ENCODE measurements at regions not wholly inside any gene's neighbourhood (a gene's known extent, or its start where the extent isn't known, plus 50 kb on each side); places are given as distances from the start of the nearest gene placed in this dataset.
"Not testable (repeated sequence)": the region's sequence is repeated elsewhere in the genome, so short reads cannot be mapped to it uniquely, and the experiment has no call there.

- Mint-ChIP-seq H3K4me1 (ENCODE audit: low read depth in 2 of 2) (no peaks in the 10 kb centered on the region), H3K4me3 (no peak overlapping the region)
These were observed 347.0 kb upstream of the CLINT1 start for GRCh38 chr5:158205992-158206391.

GRCh38 chr5:158203261-158203660, 344.3 kb upstream of the CLINT1 start:
- Mint-ChIP-seq H3K36me3 (ENCODE audit: insufficient read depth) (no peaks in the 10 kb centered on the region), H3K4me3 (no peak overlapping the region), H3K9me3 (no peaks in the 10 kb centered on the region), H3K27ac (no peak overlapping the region), H3K4me1 (ENCODE audit: low read depth in 2 of 2) (no peaks in the 10 kb centered on the region), H3K27me3 (peaks cover 0 to 50% of the 10 kb centered on the region in 2 donors)
- no peak for ATAC-seq (replicated peaks)
- no peak for DNase-seq

More at GRCh38 chr5:158205992-158206391, 347.0 kb upstream of the CLINT1 start:
- Mint-ChIP-seq H3K27ac (no peak overlapping the region), H3K9me3 (peaks cover 0 to 5% of the 10 kb centered on the region in 2 donors), H3K27me3 (peaks cover 0 to 44% of the 10 kb centered on the region in 2 donors), H3K36me3 (ENCODE audit: insufficient read depth) (no peaks in the 10 kb centered on the region)
- ATAC-seq (replicated peaks) (no peak), DNase-seq (no peak)

- H3K4me3 Mint-ChIP-seq: no peak overlapping the region
- H3K27ac Mint-ChIP-seq: no peak overlapping the region
- DNase-seq (no peak), ATAC-seq (replicated peaks) (no peak)
- H3K9me3 Mint-ChIP-seq: no peaks in the 10 kb centered on the region
- H3K27me3 Mint-ChIP-seq: peaks cover 0 to 52% of the 10 kb centered on the region in 2 donors
- peaks cover under 1% of the 10 kb centered on the region for H3K36me3 Mint-ChIP-seq (ENCODE audit: insufficient read depth)
- H3K4me1 Mint-ChIP-seq (ENCODE audit: low read depth in 2 of 2): no peaks in the 10 kb centered on the region
These were observed 343.9 kb upstream of the CLINT1 start for GRCh38 chr5:158202801-158203200.

- no peak overlapping the region for H3K4me3 Mint-ChIP-seq
- H3K27ac Mint-ChIP-seq: no peak overlapping the region
- DNase-seq: no peak
- no peak for ATAC-seq (replicated peaks)
- peaks cover 2% of the 10 kb centered on the region for H3K36me3 Mint-ChIP-seq (ENCODE audit: insufficient read depth)
- H3K9me3 Mint-ChIP-seq: no peaks in the 10 kb centered on the region
- peaks cover 0 to 58% of the 10 kb centered on the region in 2 donors for H3K27me3 Mint-ChIP-seq
- H3K4me1 Mint-ChIP-seq (ENCODE audit: low read depth in 2 of 2): no peaks in the 10 kb centered on the region
These were observed 341.7 kb upstream of the CLINT1 start for GRCh38 chr5:158200619-158201018.

GRCh38 chr5:158198636-158199035, 339.7 kb upstream of the CLINT1 start:
- Mint-ChIP-seq H3K4me3 (no peak overlapping the region), H3K36me3 (ENCODE audit: insufficient read depth) (peaks cover 2% of the 10 kb centered on the region), H3K27ac (no peak overlapping the region), H3K4me1 (ENCODE audit: low read depth in 2 of 2) (no peaks in the 10 kb centered on the region), H3K27me3 (peaks cover 5 to 59% of the 10 kb centered on the region in 2 donors), H3K9me3 (no peaks in the 10 kb centered on the region)
- no peak for ATAC-seq (replicated peaks)
- no peak for DNase-seq

- H3K27me3 Mint-ChIP-seq: peaks cover 5 to 42% of the 10 kb centered on the region in 2 donors
- peaks cover 2% of the 10 kb centered on the region for H3K36me3 Mint-ChIP-seq (ENCODE audit: insufficient read depth)
- DNase-seq (no peak), ATAC-seq (replicated peaks) (no peak)
- peaks cover 0 to 3% of the 10 kb centered on the region in 2 donors for H3K9me3 Mint-ChIP-seq
- no peak overlapping the region for H3K27ac Mint-ChIP-seq
- no peaks in the 10 kb centered on the region for H3K4me1 Mint-ChIP-seq (ENCODE audit: low read depth in 2 of 2)
- H3K4me3 Mint-ChIP-seq: no peak overlapping the region
These were observed 336.7 kb upstream of the CLINT1 start for GRCh38 chr5:158195416-158196210.

- Mint-ChIP-seq H3K9me3 (peaks cover 0 to 3% of the 10 kb centered on the region in 2 donors), H3K27ac (no peak overlapping the region), H3K4me1 (ENCODE audit: low read depth in 2 of 2) (no peaks in the 10 kb centered on the region), H3K4me3 (no peak overlapping the region), H3K27me3 (peaks cover 5 to 41% of the 10 kb centered on the region in 2 donors), H3K36me3 (ENCODE audit: insufficient read depth) (peaks cover 2% of the 10 kb centered on the region)
- ATAC-seq (replicated peaks) (no peak), DNase-seq (no peak)
These were observed 335.6 kb upstream of the CLINT1 start for GRCh38 chr5:158194561-158194976.

- peaks cover 5 to 32% of the 10 kb centered on the region in 2 donors for H3K27me3 Mint-ChIP-seq
- not testable (repeated sequence) for H3K36me3 Mint-ChIP-seq (ENCODE audit: insufficient read depth)
These were observed 334.4 kb upstream of the CLINT1 start for GRCh38 chr5:158193395-158193794.

GRCh38 chr5:158180407-158180806, 321.5 kb upstream of the CLINT1 start:
- no peak for ATAC-seq (replicated peaks)
- Mint-ChIP-seq H3K27ac (no peak overlapping the region), H3K4me1 (ENCODE audit: low read depth in 2 of 2) (no peaks in the 10 kb centered on the region), H3K9me3 (no peaks in the 10 kb centered on the region), H3K4me3 (no peak overlapping the region), H3K36me3 (ENCODE audit: insufficient read depth) (no peaks in the 10 kb centered on the region), H3K27me3 (peaks cover 20 to 49% of the 10 kb centered on the region in 2 donors)
- DNase-seq: no peak

More at GRCh38 chr5:158193395-158193794, 334.4 kb upstream of the CLINT1 start:
- not testable (repeated sequence) for ATAC-seq (replicated peaks); H3K9me3 Mint-ChIP-seq; H3K4me3 Mint-ChIP-seq; DNase-seq; H3K27ac Mint-ChIP-seq; H3K4me1 Mint-ChIP-seq (ENCODE audit: low read depth in 2 of 2)

- H3K27ac Mint-ChIP-seq: no peak overlapping the region
- DNase-seq (no peak), ATAC-seq (replicated peaks) (no peak)
- H3K4me3 Mint-ChIP-seq: no peak overlapping the region
- no peaks in the 10 kb centered on the region for H3K36me3 Mint-ChIP-seq (ENCODE audit: insufficient read depth)
- H3K9me3 Mint-ChIP-seq: no peaks in the 10 kb centered on the region
- H3K4me1 Mint-ChIP-seq (ENCODE audit: low read depth in 2 of 2): no peaks in the 10 kb centered on the region
- H3K27me3 Mint-ChIP-seq: peaks cover 18 to 50% of the 10 kb centered on the region in 2 donors
These were observed 320.3 kb upstream of the CLINT1 start for GRCh38 chr5:158179271-158179670.

- ATAC-seq (replicated peaks): no peak
- no peak overlapping the region for H3K4me3 Mint-ChIP-seq
- peaks cover 15 to 52% of the 10 kb centered on the region in 2 donors for H3K27me3 Mint-ChIP-seq
- H3K36me3 Mint-ChIP-seq (ENCODE audit: insufficient read depth): no peaks in the 10 kb centered on the region
- no peak overlapping the region for H3K27ac Mint-ChIP-seq
- H3K4me1 Mint-ChIP-seq (ENCODE audit: low read depth in 2 of 2): no peaks in the 10 kb centered on the region
- no peak for DNase-seq
- no peaks in the 10 kb centered on the region for H3K9me3 Mint-ChIP-seq
These were observed 319.6 kb upstream of the CLINT1 start for GRCh38 chr5:158178535-158178934.

GRCh38 chr5:158177146-158177545, 318.2 kb upstream of the CLINT1 start:
- H3K27ac Mint-ChIP-seq: no peak overlapping the region
- no peaks in the 10 kb centered on the region for H3K4me1 Mint-ChIP-seq (ENCODE audit: low read depth in 2 of 2)

GRCh38 chr5:158175934-158176481, 317.1 kb upstream of the CLINT1 start:
- H3K4me1 Mint-ChIP-seq (ENCODE audit: low read depth in 2 of 2): no peaks in the 10 kb centered on the region

More at GRCh38 chr5:158177146-158177545, 318.2 kb upstream of the CLINT1 start:
- Mint-ChIP-seq H3K36me3 (ENCODE audit: insufficient read depth) (no peaks in the 10 kb centered on the region), H3K4me3 (no peak overlapping the region), H3K27me3 (peaks cover 14 to 53% of the 10 kb centered on the region in 2 donors), H3K9me3 (no peaks in the 10 kb centered on the region)
- ATAC-seq (replicated peaks): no peak
- DNase-seq: no peak

More at GRCh38 chr5:158175934-158176481, 317.1 kb upstream of the CLINT1 start:
- H3K4me3 Mint-ChIP-seq: no peak overlapping the region
- DNase-seq (no peak), ATAC-seq (replicated peaks) (no peak)
- H3K36me3 Mint-ChIP-seq (ENCODE audit: insufficient read depth): no peaks in the 10 kb centered on the region
- H3K27me3 Mint-ChIP-seq: peaks cover 9 to 54% of the 10 kb centered on the region in 2 donors
- no peak overlapping the region for H3K27ac Mint-ChIP-seq
- H3K9me3 Mint-ChIP-seq: no peaks in the 10 kb centered on the region

All from effector memory CD8-positive, alpha-beta T cell (primary cell).